ENCODE measurements at regions not wholly inside any gene's neighbourhood (a gene's known extent, or its start where the extent isn't known, plus 50 kb on each side); places are given as distances from the start of the nearest gene placed in this dataset.

GRCh38 chr2:144240656-144241339, 279.1 kb downstream of the ZEB2 start:
- TF ChIP-seq POLR2A (IDR thresholded peaks at IDR 0.05; ENCODE audit: low read length) (no peak), GATA1 (IDR thresholded peaks at IDR 0.05; ENCODE audit: low read depth, low read length) (no peak)

Data from erythroblast (primary cell).